IPS DF 6.9 (cell line): ENCODE measurements at regions not wholly inside any gene's neighbourhood (a gene's known extent, or its start where the extent isn't known, plus 50 kb on each side); places are given as distances from the start of the nearest gene placed in this dataset.

Experiments used
- DNase-seq: peaks from one replicate; pipeline ENCODE4 v3.0.0-alpha.2; 2013; ENCODE audit warnings: low read depth, low spot score
- H3K27ac ChIP-seq: one replicate; pipeline ENCODE4 v1.5.1; 2013; ENCODE audit warnings: low read length, control low read depth
- H3K27me3 ChIP-seq: 2 replicates; pipeline ENCODE4 v1.6.1; 2013; ENCODE audit warnings: mild to moderate bottlenecking, low read length; ENCODE audit not compliant: control insufficient read depth, insufficient read depth
- H3K36me3 ChIP-seq: 2 replicates; pipeline ENCODE4 v1.6.1; 2013; ENCODE audit warnings: low read length; ENCODE audit not compliant: control insufficient read depth, insufficient read depth
- H3K4me1 ChIP-seq: 2 replicates; pipeline ENCODE4 v1.6.1; 2013; ENCODE audit warnings: low read length; ENCODE audit not compliant: control insufficient read depth, insufficient read depth
- H3K4me3 ChIP-seq: 2 replicates; pipeline ENCODE4 v1.5.1; 2013; ENCODE audit warnings: mild to moderate bottlenecking, low read length
- H3K9me3 ChIP-seq: 2 replicates; pipeline ENCODE4 v1.6.1; 2013; ENCODE audit warnings: low read length, inconsistent platforms; ENCODE audit not compliant: control insufficient read depth, insufficient read depth
- WGBS: extraction: QIAGEN DNeasy Blood & Tissue Kit; methylation state at CpG from one replicate; pipeline ENCODE4 v1.1.7; 2013; ENCODE audit warnings: mixed read lengths, missing lambda C conversion rate; ENCODE audit not compliant: insufficient read length, insufficient coverage; 5-methylcytosine and 5-hydroxymethylcytosine counted together

DNA sequence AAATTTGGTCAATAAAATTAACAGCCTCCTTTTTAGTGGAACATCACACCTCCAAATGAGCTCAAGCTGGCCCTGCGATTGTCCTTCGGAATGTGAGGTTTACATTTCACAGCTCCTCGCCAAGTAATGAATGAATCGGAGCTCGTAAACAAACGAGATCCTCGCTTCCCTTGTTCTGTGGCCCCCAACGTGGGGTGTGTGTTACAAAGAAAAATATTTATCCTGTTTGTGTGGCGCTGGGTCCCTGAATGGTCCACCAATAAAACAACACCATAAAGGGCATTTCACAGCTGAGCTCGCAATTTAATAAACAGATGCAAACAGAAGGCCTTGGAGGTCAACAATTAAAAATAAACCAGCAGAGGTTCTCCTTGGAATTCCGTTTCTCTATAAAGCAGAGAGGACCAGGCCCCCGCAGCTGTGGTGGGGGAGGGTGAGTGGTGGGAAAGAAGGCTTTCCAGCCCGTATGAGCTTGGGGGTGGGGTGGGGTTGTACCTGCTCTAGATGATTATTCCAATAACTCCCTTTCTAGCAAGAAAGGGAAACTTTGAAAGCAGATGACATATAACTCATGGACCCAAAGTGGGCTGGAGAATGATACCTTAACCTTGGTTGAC lies 393.9 kb upstream of the SALL1 start:
- H3K27ac ChIP-seq, result no peak overlapping the region
- no peaks in the 10 kb centered on the region for H3K36me3 ChIP-seq
- no peak for DNase-seq
- WGBS, result no CpG with 5 or more reads among the region's 13 CpGs
- no peaks in the 10 kb centered on the region for H3K9me3 ChIP-seq
- no peak overlapping the region for H3K4me3 ChIP-seq
- no peaks in the 10 kb centered on the region for H3K27me3 ChIP-seq
- H3K4me1 ChIP-seq, result peaks cover 5% of the 10 kb centered on the region; the same call in 1 of the 2 replicates

DNA sequence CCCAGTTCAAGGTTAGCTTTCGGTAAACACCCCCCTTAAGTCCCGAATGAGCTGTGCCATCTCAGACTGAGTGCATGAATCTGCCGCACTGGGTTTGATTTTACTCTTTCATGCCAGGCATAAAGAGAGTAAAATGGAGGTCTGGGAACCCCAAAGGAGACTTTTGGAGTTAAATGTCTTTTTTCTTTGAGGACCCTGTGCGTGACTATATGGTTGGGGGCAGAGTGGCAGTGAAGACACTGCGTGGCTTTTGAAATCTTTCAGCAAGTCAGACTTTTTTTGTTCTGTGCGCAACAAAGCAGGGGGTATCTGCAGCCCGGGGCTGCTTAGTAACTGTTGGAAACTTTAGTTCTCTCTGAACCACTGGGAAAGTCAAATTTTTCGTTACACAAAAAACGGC lies 392.9 kb upstream of the SALL1 start:
- H3K27ac ChIP-seq, result no peak overlapping the region
- peaks cover 8% of the 10 kb centered on the region; the same call in 1 of the 2 replicates for H3K4me1 ChIP-seq
- no peak for DNase-seq
- no peaks in the 10 kb centered on the region for H3K27me3 ChIP-seq
- no peaks in the 10 kb centered on the region for H3K9me3 ChIP-seq
- no CpG with 5 or more reads among the region's 9 CpGs for WGBS
- H3K36me3 ChIP-seq, result no peaks in the 10 kb centered on the region
- no peak overlapping the region for H3K4me3 ChIP-seq

DNA sequence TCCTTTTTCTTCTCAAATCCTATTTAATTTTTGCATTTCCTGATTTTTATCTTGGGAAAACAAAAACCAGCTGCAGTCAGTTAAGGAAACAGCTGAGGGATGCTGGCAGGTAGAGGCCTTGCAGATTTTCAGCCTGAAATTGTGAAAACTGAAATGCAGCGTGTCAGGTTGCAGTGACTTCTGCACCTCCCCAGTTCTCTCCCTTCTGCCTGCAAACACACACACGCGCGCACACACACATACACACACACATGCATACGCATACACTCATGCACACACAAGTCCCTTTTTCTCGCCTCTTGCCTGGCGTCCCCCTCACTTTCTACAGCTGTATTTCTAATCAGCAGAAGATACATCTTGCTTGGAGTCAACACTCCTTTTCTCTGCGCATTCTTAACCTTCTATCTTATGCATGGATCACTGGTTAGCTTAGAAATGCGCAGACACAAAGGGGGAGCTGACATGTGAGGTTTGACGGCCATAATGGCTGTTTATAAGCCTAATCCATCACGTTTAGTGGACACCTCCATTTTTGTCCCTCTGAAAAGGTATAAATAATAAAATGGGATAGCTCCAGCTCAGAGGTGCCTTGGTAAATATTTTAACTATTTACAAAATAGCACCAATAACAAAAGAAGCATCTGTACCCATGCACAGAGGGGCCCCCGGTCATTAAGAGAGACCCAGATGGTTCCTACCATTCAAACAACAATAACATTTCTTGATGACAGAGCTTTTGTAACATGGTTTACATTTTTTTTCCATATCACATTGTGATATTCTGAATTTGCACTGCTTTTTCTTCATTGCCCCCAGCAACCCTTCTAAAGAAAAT lies 392.1 kb upstream of the SALL1 start:
- DNase-seq, result no peak
- Histone ChIP-seq H3K4me3 (no peak overlapping the region), H3K9me3 (no peaks in the 10 kb centered on the region), H3K27me3 (no peaks in the 10 kb centered on the region), H3K4me1 (peaks cover 8% of the 10 kb centered on the region; the same call in 1 of the 2 replicates), H3K27ac (no peak overlapping the region), H3K36me3 (no peaks in the 10 kb centered on the region)
- WGBS, result no CpG with 5 or more reads among the region's 12 CpGs

DNA sequence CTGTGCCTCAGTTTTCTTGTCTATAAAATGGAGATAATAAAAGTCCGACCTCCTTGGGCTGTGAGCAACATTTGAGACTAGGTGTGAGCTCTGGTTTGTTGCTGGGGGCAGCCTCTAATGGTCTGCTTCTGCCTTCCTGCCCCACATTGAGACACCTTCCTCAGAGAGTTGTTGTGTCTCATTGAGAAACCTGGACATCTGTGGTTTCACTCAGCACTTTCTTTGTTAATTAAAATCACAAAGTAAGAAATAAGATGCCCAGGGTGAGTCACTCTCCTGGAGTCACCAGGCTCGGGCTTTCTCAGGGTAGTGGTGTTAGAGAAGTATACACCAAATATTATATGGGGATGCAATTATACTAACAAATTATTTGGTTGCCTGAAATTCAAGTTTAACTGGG lies 389.2 kb upstream of the SALL1 start:
- Histone ChIP-seq H3K9me3 (no peaks in the 10 kb centered on the region), H3K4me1 (peaks cover 8% of the 10 kb centered on the region; the same call in 1 of the 2 replicates), H3K27me3 (no peaks in the 10 kb centered on the region), H3K36me3 (no peaks in the 10 kb centered on the region), H3K27ac (no peak overlapping the region), H3K4me3 (no peak overlapping the region)
- WGBS, result no CpG with 5 or more reads among the region's 2 CpGs
- no peak for DNase-seq

DNA sequence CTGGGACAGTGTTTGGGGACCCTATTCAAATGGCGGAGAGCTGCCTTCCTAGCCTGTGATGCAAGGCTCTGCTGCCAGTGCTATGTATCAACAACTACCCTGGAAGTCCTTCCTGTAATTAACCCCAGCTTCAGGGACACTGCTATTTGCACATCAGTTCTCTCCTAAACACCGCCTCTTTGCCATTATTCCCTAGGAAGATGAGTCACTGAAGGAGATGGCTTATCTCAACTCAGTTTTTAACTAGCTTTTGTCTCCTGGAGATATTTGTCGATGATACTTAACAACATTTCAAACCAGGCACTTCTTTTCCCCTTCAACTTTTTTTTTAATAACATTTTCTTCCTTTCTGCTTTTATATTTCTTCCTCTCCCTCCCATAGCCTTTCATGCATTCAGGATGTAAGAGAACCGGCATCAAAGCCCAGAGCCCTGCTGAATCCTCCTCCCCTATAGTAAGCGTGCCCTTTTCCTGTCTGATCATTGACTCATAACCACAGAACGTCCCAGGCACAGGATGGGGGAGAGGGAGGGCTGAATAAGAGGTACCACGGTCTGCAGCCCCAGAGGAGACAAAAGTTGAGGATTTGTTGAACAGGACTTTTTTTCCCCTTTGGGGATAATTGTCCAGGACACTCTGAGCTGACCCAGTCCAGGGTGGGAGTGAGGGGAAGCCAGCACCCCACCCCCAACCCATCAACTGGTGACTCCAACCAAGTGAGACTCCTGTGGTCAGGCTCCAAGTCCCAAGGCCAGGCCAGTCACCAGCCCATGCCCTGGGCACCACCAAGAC lies 387.8 kb upstream of the SALL1 start:
- Histone ChIP-seq H3K4me1 (0 out of 2 replicates have a peak, but pooled peaks cover 6% of the 10 kb centered on the region), H3K27ac (no peak overlapping the region), H3K4me3 (no peak overlapping the region), H3K36me3 (no peaks in the 10 kb centered on the region), H3K27me3 (no peaks in the 10 kb centered on the region), H3K9me3 (no peaks in the 10 kb centered on the region)
- WGBS, result no CpG with 5 or more reads among the region's 7 CpGs
- DNase-seq, result no peak

DNA sequence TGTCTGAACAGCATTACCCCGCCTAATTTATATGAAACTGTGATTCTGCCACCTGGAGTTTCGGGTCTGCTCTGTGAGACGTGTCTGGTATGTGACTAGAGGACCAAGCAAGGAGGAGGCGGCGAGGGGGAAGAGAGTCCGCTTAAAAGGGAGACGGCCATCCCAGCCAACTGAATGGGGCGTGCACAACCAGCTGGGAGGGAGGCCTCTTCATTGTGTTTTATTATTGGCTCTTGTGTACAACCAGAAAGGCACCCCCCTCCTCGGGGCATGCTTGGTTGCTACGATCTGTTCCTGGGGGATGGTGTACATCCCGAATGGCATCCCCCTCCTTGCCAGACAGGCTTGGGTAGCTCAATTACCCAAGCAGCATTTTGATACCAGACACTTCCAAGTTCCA lies 384.5 kb upstream of the SALL1 start:
- Histone ChIP-seq H3K27me3 (no peaks in the 10 kb centered on the region), H3K36me3 (no peaks in the 10 kb centered on the region), H3K27ac (no peak overlapping the region), H3K4me1 (0 out of 2 replicates have a peak, but pooled peaks cover 3% of the 10 kb centered on the region), H3K4me3 (no peak overlapping the region), H3K9me3 (no peaks in the 10 kb centered on the region)
- DNase-seq, result no peak
- WGBS, result no CpG with 5 or more reads among the region's 11 CpGs

DNA sequence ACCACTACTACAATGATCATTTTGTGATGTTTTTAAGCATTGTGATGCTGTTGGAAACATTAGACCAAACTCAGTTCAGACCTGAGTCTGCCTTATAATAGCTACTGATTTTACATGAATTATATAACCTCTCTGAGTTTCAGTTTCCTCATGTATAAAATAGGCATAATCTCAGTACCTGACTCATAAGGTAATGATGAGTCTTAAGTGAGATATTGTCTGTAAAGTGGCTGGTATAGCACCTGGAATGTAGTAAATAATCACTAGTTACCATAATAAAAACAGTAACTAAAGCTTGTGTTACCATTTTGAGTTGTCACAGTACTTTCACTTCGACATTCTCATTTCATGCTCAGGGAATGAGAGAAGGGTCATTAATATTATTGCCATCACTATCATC lies 381.5 kb upstream of the SALL1 start:
- no peaks in the 10 kb centered on the region for H3K36me3 ChIP-seq
- no peak overlapping the region for H3K27ac ChIP-seq
- no peaks in the 10 kb centered on the region for H3K9me3 ChIP-seq
- no peak for DNase-seq
- H3K27me3 ChIP-seq, result no peaks in the 10 kb centered on the region
- WGBS, result no CpG with 5 or more reads among the region's 1 CpG
- no peaks in the 10 kb centered on the region for H3K4me1 ChIP-seq
- no peak overlapping the region for H3K4me3 ChIP-seq

DNA sequence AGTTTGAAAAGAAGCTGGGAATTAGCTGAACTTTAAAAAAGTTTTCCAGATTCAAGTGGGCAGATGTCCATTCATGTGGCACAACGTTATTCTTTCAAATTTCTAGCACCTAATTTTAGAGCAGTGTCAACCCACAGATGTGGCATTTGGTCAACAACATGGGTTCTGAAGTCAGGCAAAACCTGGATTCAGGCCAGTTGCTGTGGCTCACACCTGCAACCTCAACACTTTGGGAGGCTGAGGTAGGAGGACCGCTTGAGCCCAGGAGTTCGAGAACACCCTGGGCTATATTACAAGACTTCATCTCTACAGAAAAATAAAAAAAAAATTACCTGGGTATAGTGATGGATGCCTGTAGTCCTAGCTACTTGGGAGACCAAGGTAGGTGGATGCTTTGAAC lies 380.2 kb upstream of the SALL1 start:
- Histone ChIP-seq H3K9me3 (no peaks in the 10 kb centered on the region), H3K36me3 (no peaks in the 10 kb centered on the region), H3K27me3 (no peaks in the 10 kb centered on the region), H3K4me3 (no peak overlapping the region), H3K27ac (no peak overlapping the region), H3K4me1 (no peaks in the 10 kb centered on the region)
- WGBS, result no CpG with 5 or more reads among the region's 3 CpGs
- DNase-seq, result no peak

DNA sequence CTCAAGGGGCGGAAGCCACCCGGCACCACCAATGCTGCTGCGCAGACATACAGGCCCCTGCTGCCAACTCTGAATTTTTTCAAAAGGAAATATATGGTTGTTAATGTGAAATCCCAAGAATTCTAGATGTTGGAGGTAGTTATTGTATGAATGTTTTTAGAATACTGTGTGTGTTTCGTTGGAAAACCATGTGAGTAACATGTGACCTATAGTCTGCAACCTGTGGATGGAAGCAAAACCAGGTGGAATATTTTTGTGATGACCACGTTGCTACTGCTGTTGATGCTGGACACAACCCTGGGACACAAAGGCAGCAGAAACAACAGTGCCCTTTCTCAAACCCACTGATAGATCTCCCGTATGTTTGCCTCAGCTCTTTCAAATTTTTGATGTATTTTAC lies 376.3 kb upstream of the SALL1 start:
- DNase-seq, result no peak
- no peak overlapping the region for H3K4me3 ChIP-seq
- H3K27ac ChIP-seq, result no peak overlapping the region
- no peaks in the 10 kb centered on the region for H3K27me3 ChIP-seq
- WGBS, result 100% methylated on average over 1 of the region's 6 CpGs
- no peaks in the 10 kb centered on the region for H3K4me1 ChIP-seq
- no peaks in the 10 kb centered on the region for H3K36me3 ChIP-seq
- no peaks in the 10 kb centered on the region for H3K9me3 ChIP-seq

DNA sequence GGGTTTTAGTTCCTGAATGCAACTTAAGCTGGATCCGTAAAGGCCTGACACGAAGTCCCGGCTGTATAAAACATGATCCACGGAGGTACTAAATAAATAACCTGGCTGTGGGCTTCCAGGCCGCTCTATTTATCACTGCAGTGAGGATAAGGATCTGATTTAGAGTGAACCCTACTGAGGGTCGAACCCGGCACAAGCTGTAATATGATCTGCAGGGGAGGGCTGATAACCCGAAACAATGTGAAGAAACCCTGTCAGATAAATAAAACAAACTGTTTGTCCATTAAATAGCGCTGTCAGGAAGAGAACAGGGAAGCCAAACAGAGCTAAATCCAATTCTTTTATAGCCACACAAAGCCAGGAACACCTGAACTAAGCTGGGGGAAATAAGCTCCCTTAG lies 375.6 kb upstream of the SALL1 start:
- no peaks in the 10 kb centered on the region for H3K36me3 ChIP-seq
- no peaks in the 10 kb centered on the region for H3K4me1 ChIP-seq
- DNase-seq, result no peak
- no peaks in the 10 kb centered on the region for H3K9me3 ChIP-seq
- no peaks in the 10 kb centered on the region for H3K27me3 ChIP-seq
- no peak overlapping the region for H3K4me3 ChIP-seq
- no peak overlapping the region for H3K27ac ChIP-seq
- WGBS, result no CpG with 5 or more reads among the region's 9 CpGs
